ENCODE measurements at regions not wholly inside any gene's neighbourhood (a gene's known extent, or its start where the extent isn't known, plus 50 kb on each side); places are given as distances from the start of the nearest gene placed in this dataset.

GRCh38 chr12:88746386-88746785, 166.1 kb upstream of the KITLG start:
- no peaks in the 10 kb centered on the region for H3K9me3 ChIP-seq
- H3K36me3 ChIP-seq: no peaks in the 10 kb centered on the region
- H3K4me3 ChIP-seq (ENCODE audit: low read depth in 1 of 2, low read length in 1 of 2): no peak overlapping the region
- H3K27me3 ChIP-seq: no peaks in the 10 kb centered on the region
- no peaks in the 10 kb centered on the region for H3K4me1 ChIP-seq (ENCODE audit: control insufficient read depth in 1 of 2, insufficient read depth in 1 of 2, low read depth in 1 of 2, low read length in 1 of 2)
- no peak for TF ChIP-seq CTCF (IDR thresholded peaks at IDR 0.05)
- no peak overlapping the region for H3K27ac ChIP-seq

- TF ChIP-seq CTCF (IDR thresholded peaks at IDR 0.05): no peak
- no peaks in the 10 kb centered on the region for H3K27me3 ChIP-seq
- H3K4me1 ChIP-seq (ENCODE audit: control insufficient read depth in 1 of 2, insufficient read depth in 1 of 2, low read depth in 1 of 2, low read length in 1 of 2): no peaks in the 10 kb centered on the region
- no peaks in the 10 kb centered on the region for H3K9me3 ChIP-seq
- no peaks in the 10 kb centered on the region for H3K36me3 ChIP-seq
- no peak overlapping the region for H3K27ac ChIP-seq
- H3K4me3 ChIP-seq (ENCODE audit: low read depth in 1 of 2, low read length in 1 of 2): no peak overlapping the region
These were observed 163.8 kb upstream of the KITLG start for GRCh38 chr12:88743946-88744685.

- Histone ChIP-seq H3K27ac (no peak overlapping the region), H3K4me3 (ENCODE audit: low read depth in 1 of 2, low read length in 1 of 2) (no peak overlapping the region), H3K36me3 (no peaks in the 10 kb centered on the region), H3K9me3 (no peaks in the 10 kb centered on the region), H3K4me1 (ENCODE audit: control insufficient read depth in 1 of 2, insufficient read depth in 1 of 2, low read depth in 1 of 2, low read length in 1 of 2) (no peaks in the 10 kb centered on the region), H3K27me3 (no peaks in the 10 kb centered on the region)
- TF ChIP-seq CTCF (IDR thresholded peaks at IDR 0.05): no peak
These were observed 157.7 kb upstream of the KITLG start for GRCh38 chr12:88737838-88738472.

- no peak overlapping the region for H3K27ac ChIP-seq
- H3K4me1 ChIP-seq (ENCODE audit: control insufficient read depth in 1 of 2, insufficient read depth in 1 of 2, low read depth in 1 of 2, low read length in 1 of 2): no peaks in the 10 kb centered on the region
- H3K27me3 ChIP-seq: no peaks in the 10 kb centered on the region
- TF ChIP-seq CTCF (IDR thresholded peaks at IDR 0.05): no peak
- no peaks in the 10 kb centered on the region for H3K9me3 ChIP-seq
- no peak overlapping the region for H3K4me3 ChIP-seq (ENCODE audit: low read depth in 1 of 2, low read length in 1 of 2)
- H3K36me3 ChIP-seq: no peaks in the 10 kb centered on the region
These were observed 155.8 kb upstream of the KITLG start for GRCh38 chr12:88736031-88736430.

- TF ChIP-seq CTCF (IDR thresholded peaks at IDR 0.05): no peak
- no peak overlapping the region for H3K4me3 ChIP-seq (ENCODE audit: low read depth in 1 of 2, low read length in 1 of 2)
- no peaks in the 10 kb centered on the region for H3K27me3 ChIP-seq
These were observed 152.7 kb upstream of the KITLG start for GRCh38 chr12:88733008-88733407.

More at GRCh38 chr12:88733008-88733407, 152.7 kb upstream of the KITLG start:
- no peak overlapping the region for H3K27ac ChIP-seq
- no peaks in the 10 kb centered on the region for H3K9me3 ChIP-seq
- H3K36me3 ChIP-seq: no peaks in the 10 kb centered on the region
- no peaks in the 10 kb centered on the region for H3K4me1 ChIP-seq (ENCODE audit: control insufficient read depth in 1 of 2, insufficient read depth in 1 of 2, low read depth in 1 of 2, low read length in 1 of 2)
